CD14-positive monocyte (primary cell): ENCODE measurements at regions not wholly inside any gene's neighbourhood (a gene's known extent, or its start where the extent isn't known, plus 50 kb on each side); places are given as distances from the start of the nearest gene placed in this dataset.

Experiments
- DNase-seq, 3 donors: peaks; one replicate each; pipeline ENCODE4 v3.0.0-alpha.2; 2011 to 2022
- H2AFZ ChIP-seq: 2 replicates; pipeline ENCODE4 v1.6.0; 2012; ENCODE audit warnings: mild to moderate bottlenecking, low read depth, low read length, inconsistent platforms; ENCODE audit not compliant: insufficient read depth, poor library complexity, severe bottlenecking
- H3K27ac ChIP-seq, 2 donors: 1 replicate in 1 of 2; 2 replicates in 1 of 2; pipeline ENCODE4 v1.5.1; 2012 to 2013; ENCODE audit warnings: low read length in 2 of 2, control low read depth in 1 of 2, inconsistent platforms in 1 of 2, low read depth in 1 of 2, mild to moderate bottlenecking in 1 of 2
- H3K27me3 ChIP-seq, 2 donors: one replicate each; pipeline versions ENCODE4 v1.6.0 to v1.6.1; 2011 to 2013; ENCODE audit warnings: low read length in 2 of 2; ENCODE audit not compliant: control insufficient read depth in 2 of 2, insufficient read depth in 2 of 2
- H3K36me3 ChIP-seq, 2 donors: replicated peaks in 1 of 2; 1 replicate in 1 of 2; 2 replicates in 1 of 2; pipeline versions ENCODE4 v1.5.1 to v1.6.1; 2012 to 2013; ENCODE audit warnings: low read length in 2 of 2, control low read depth in 1 of 2, inconsistent platforms in 1 of 2, mild to moderate bottlenecking in 1 of 2; ENCODE audit not compliant: insufficient read depth in 2 of 2, control insufficient read depth in 1 of 2
- H3K4me1 ChIP-seq, 2 donors: 1 replicate in 1 of 2; 2 replicates in 1 of 2; pipeline versions ENCODE4 v1.5.1 to v1.6.1; 2012 to 2013; ENCODE audit warnings: low read length in 2 of 2, control low read depth in 1 of 2, inconsistent platforms in 1 of 2, mild to moderate bottlenecking in 1 of 2, moderate library complexity in 1 of 2; ENCODE audit not compliant: insufficient read depth in 2 of 2, control insufficient read depth in 1 of 2
- H3K4me2 ChIP-seq: replicated peaks from 2 replicates; pipeline ENCODE3; 2012; ENCODE audit warnings: low read length, moderate library complexity, mild to moderate bottlenecking; ENCODE audit not compliant: poor library complexity, severe bottlenecking; ENCODE audit errors: extremely low read depth
- H3K4me3 ChIP-seq, 3 experiments: fragments of 200-600 bp in 1 of 3; sonication (generic) in 1 of 3; replicated peaks in 1 of 3; 1 replicate in 2 of 3; 2 replicates in 1 of 3; pipeline ENCODE4 v1.5.1; 2011 to 2013; ENCODE audit warnings: low read length in 3 of 3, mild to moderate bottlenecking in 3 of 3, control low read depth in 2 of 3, low read depth in 2 of 3, inconsistent platforms in 1 of 3, moderate library complexity in 1 of 3
- H3K79me2 ChIP-seq: 2 replicates; pipeline ENCODE4 v1.6.0; 2012; ENCODE audit warnings: mild to moderate bottlenecking, control low read depth, inconsistent platforms, low read length, moderate library complexity; ENCODE audit not compliant: insufficient read depth
- H3K9ac ChIP-seq: 2 replicates; pipeline ENCODE4 v1.6.0; 2017; ENCODE audit warnings: low read length, mild to moderate bottlenecking; ENCODE audit not compliant: insufficient read depth, poor library complexity, severe bottlenecking
- H3K9me3 ChIP-seq, 2 donors: replicated peaks in 1 of 2; 1 replicate in 1 of 2; 2 replicates in 1 of 2; pipeline versions ENCODE4 v1.5.1 to v1.6.1; 2012 to 2013; ENCODE audit warnings: low read length in 2 of 2, control low read depth in 1 of 2; ENCODE audit not compliant: control insufficient read depth in 1 of 2, insufficient read depth in 1 of 2
- H4K20me1 ChIP-seq: 2 replicates; pipeline ENCODE4 v1.6.0; 2012; ENCODE audit warnings: mild to moderate bottlenecking, low read length, control low read depth, moderate library complexity; ENCODE audit not compliant: insufficient read depth
- H3K27ac Mint-ChIP-seq, 7 donors: one replicate each; pipeline ENCODE4 v1.8.0; 2020; ENCODE audit warnings: mild to moderate bottlenecking in 7 of 7, mixed read lengths in 7 of 7, moderate library complexity in 6 of 7, inconsistent platforms in 2 of 7
- H3K27me3 Mint-ChIP-seq, 3 donors: one replicate each; pipeline ENCODE4 v1.8.0; 2021 to 2022; ENCODE audit warnings: low read depth in 3 of 3, mild to moderate bottlenecking in 3 of 3, mixed read lengths in 3 of 3, moderate library complexity in 3 of 3, inconsistent platforms in 1 of 3
- H3K36me3 Mint-ChIP-seq, 2 donors: one replicate each; pipeline ENCODE4 v1.8.0; 2020; ENCODE audit warnings: mixed read lengths in 2 of 2, inconsistent platforms in 1 of 2, mild to moderate bottlenecking in 1 of 2
- H3K4me1 Mint-ChIP-seq: one replicate; pipeline ENCODE4 v1.8.0; 2020; ENCODE audit warnings: mild to moderate bottlenecking, mixed read lengths
- H3K4me3 Mint-ChIP-seq, 2 donors: one replicate each; pipeline ENCODE4 v1.8.0; 2020; ENCODE audit warnings: mild to moderate bottlenecking in 2 of 2, mixed read lengths in 2 of 2, moderate library complexity in 1 of 2
- H3K9me3 Mint-ChIP-seq, 7 donors: one replicate each; pipeline ENCODE4 v1.8.0; 2020 to 2022; ENCODE audit warnings: mixed read lengths in 7 of 7, mild to moderate bottlenecking in 6 of 7, moderate library complexity in 6 of 7, inconsistent platforms in 2 of 7
- CTCF ChIP-seq: fragments of 200-600 bp; IDR thresholded peaks from one replicate; pipeline ENCODE4 v1.8.0; 2022; ENCODE audit warnings: antibody characterized with exemption, mild to moderate bottlenecking
- WGBS: methylation state at CpG from one replicate; pipeline ENCODE4 v1.1.5; 2013; ENCODE audit warnings: missing lambda C conversion rate; ENCODE audit not compliant: insufficient coverage; 5-methylcytosine and 5-hydroxymethylcytosine counted together
- intact Hi-C, 2 donors: fragments of 100-400 bp; cut with micrococcal nuclease; formaldehyde crosslinking; loops; one replicate each; pipeline versions ENCODE4 v1.15.0 to v1.15.1; 2023

GRCh38 chr10:54906940-54907339 lies 105.9 kb upstream of the PCDH15 start:
- no peak overlapping the region for H3K4me3 Mint-ChIP-seq
- H3K9me3 ChIP-seq = peaks cover 0 to 12% of the 10 kb centered on the region in 2 donors
- H3K4me1 ChIP-seq = no peaks in the 10 kb centered on the region
- no peaks in the 10 kb centered on the region for H3K27me3 Mint-ChIP-seq
- intact Hi-C loops = no loop called here
- DNase-seq = no peak
- no peak for TF ChIP-seq CTCF
- no peak overlapping the region for H3K27ac ChIP-seq
- no peaks in the 10 kb centered on the region for H3K27me3 ChIP-seq
- no peak overlapping the region for H3K9ac ChIP-seq
- no peaks in the 10 kb centered on the region for H3K36me3 ChIP-seq
- H3K79me2 ChIP-seq = no peaks in the 10 kb centered on the region
- no peak overlapping the region for H3K27ac Mint-ChIP-seq
- H3K4me3 ChIP-seq = no peak overlapping the region
- no peak overlapping the region for H2AFZ ChIP-seq
- H3K36me3 Mint-ChIP-seq = no peaks in the 10 kb centered on the region
- H4K20me1 ChIP-seq = no peaks in the 10 kb centered on the region
- H3K4me1 Mint-ChIP-seq = no peaks in the 10 kb centered on the region
- H3K4me2 ChIP-seq = no peak overlapping the region
- H3K9me3 Mint-ChIP-seq = peaks cover 0 to 3% (median 0%) of the 10 kb centered on the region in 7 donors

- Mint-ChIP-seq H3K27ac (no peak overlapping the region), H3K9me3 (peaks cover 0 to 3% (median 0%) of the 10 kb centered on the region in 7 donors), H3K36me3 (no peaks in the 10 kb centered on the region), H3K4me1 (no peaks in the 10 kb centered on the region), H3K4me3 (no peak overlapping the region), H3K27me3 (no peaks in the 10 kb centered on the region)
- no peak overlapping the region for H2AFZ ChIP-seq
- no peak for TF ChIP-seq CTCF
- WGBS = no CpG with 5 or more reads among the region's 2 CpGs
- no peak overlapping the region for H3K27ac ChIP-seq
- no peaks in the 10 kb centered on the region for H3K27me3 ChIP-seq
- H3K9ac ChIP-seq = no peak overlapping the region
- H3K36me3 ChIP-seq = no peaks in the 10 kb centered on the region
- intact Hi-C loops = no loop called here
- no peaks in the 10 kb centered on the region for H3K79me2 ChIP-seq
- H3K4me1 ChIP-seq = no peaks in the 10 kb centered on the region
- H4K20me1 ChIP-seq = no peaks in the 10 kb centered on the region
- H3K9me3 ChIP-seq = peaks cover 0 to 12% of the 10 kb centered on the region in 2 donors
- H3K4me2 ChIP-seq = no peak overlapping the region
- DNase-seq = no peak
- H3K4me3 ChIP-seq = no peak overlapping the region
Measured at GRCh38 chr10:54905578-54906192, 104.7 kb upstream of the PCDH15 start.
